HCT116 (cell line): ENCODE measurements at regions not wholly inside any gene's neighbourhood (a gene's known extent, or its start where the extent isn't known, plus 50 kb on each side); places are given as distances from the start of the nearest gene placed in this dataset.

Experiments
- JUND ChIP-seq: IDR thresholded peaks from 2 replicates; pipeline ENCODE4 v1.6.1; 2012
- POLR2AphosphoS5 ChIP-seq: IDR thresholded peaks from 2 replicates; pipeline ENCODE4 v1.6.1; 2011; ENCODE audit warnings: mild to moderate bottlenecking, low read depth, low read length, moderate library complexity
- SRF ChIP-seq: IDR thresholded peaks from 2 replicates; pipeline ENCODE4 v1.6.1; 2012; ENCODE audit warnings: low read depth
- TF ChIP-seq, protein P1 (sequence below), 3 experiments: fragments of 200-600 bp in 1 of 3; sonication (generic) in 1 of 3; IDR thresholded peaks in 2 of 3; conservative IDR thresholded peaks in 1 of 3; 2 replicates each; pipeline ENCODE4 v1.5.1; 2012 to 2017; ENCODE audit warnings: low read depth in 2 of 3, low read length in 2 of 3, antibody characterized with exemption in 1 of 3, borderline replicate concordance in 1 of 3, control low read depth in 1 of 3, mild to moderate bottlenecking in 1 of 3, mixed read lengths in 1 of 3, mixed run types in 1 of 3, moderate library complexity in 1 of 3; ENCODE audit not compliant: insufficient read depth in 1 of 3

DNA sequence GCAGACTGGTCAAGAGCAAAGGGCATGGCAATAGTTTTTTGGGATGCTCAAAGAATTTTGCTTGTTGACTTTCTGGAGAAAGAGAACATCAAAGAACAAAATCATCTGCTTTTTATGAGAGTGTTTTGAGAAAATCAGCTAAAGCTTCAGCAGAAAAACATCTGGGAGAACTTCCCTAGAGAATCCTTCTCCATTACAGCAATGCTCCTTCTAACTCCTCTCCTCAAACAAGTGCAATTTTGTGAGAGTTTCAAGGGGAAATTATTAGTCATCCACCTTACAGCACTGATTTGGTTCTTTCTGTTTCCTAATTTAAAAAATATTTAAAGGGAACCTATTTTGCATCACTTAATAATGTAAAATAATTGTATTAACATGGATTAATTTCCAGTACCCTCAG is 226.9 kb upstream of the NXPH2 start:
- no peak for TF ChIP-seq POLR2AphosphoS5
- TF ChIP-seq, protein P1, sequence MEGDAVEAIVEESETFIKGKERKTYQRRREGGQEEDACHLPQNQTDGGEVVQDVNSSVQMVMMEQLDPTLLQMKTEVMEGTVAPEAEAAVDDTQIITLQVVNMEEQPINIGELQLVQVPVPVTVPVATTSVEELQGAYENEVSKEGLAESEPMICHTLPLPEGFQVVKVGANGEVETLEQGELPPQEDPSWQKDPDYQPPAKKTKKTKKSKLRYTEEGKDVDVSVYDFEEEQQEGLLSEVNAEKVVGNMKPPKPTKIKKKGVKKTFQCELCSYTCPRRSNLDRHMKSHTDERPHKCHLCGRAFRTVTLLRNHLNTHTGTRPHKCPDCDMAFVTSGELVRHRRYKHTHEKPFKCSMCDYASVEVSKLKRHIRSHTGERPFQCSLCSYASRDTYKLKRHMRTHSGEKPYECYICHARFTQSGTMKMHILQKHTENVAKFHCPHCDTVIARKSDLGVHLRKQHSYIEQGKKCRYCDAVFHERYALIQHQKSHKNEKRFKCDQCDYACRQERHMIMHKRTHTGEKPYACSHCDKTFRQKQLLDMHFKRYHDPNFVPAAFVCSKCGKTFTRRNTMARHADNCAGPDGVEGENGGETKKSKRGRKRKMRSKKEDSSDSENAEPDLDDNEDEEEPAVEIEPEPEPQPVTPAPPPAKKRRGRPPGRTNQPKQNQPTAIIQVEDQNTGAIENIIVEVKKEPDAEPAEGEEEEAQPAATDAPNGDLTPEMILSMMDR (IDR thresholded peaks at IDR 0.05 in 2 of 3, conservative IDR thresholded peaks at IDR 0.05 in 1 of 3; ENCODE audit: borderline replicate concordance in 1 of 3, insufficient read depth in 1 of 3, low read depth in 2 of 3, low read length in 2 of 3) = no peak
- TF ChIP-seq JUND = no peak
- TF ChIP-seq SRF = no peak
